ENCODE measurements at regions not wholly inside any gene's neighbourhood (a gene's known extent, or its start where the extent isn't known, plus 50 kb on each side); places are given as distances from the start of the nearest gene placed in this dataset.

DNA sequence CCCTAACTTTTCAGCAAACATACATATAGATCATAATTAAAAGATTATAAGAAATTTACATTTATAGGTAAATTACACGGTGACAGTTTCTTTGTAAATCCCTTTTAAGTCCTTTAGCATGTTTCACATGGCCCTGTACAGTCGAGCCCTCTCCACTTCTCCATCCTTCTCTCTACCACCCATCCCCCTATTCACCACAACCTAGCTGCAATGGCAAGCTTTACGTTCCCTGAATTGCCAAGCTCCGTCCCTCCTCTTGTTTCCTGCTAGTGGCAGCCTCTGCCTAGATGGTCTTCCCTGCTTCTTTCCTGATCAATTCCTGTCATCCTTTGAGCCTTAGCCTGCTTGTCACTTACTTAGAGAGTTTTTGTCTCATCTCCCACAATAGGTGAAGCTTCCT lies 116.2 kb downstream of the TMA16 start:
- no peak for TF ChIP-seq RAD21 (conservative IDR thresholded peaks at IDR 0.05)
- TF ChIP-seq, protein P1, sequence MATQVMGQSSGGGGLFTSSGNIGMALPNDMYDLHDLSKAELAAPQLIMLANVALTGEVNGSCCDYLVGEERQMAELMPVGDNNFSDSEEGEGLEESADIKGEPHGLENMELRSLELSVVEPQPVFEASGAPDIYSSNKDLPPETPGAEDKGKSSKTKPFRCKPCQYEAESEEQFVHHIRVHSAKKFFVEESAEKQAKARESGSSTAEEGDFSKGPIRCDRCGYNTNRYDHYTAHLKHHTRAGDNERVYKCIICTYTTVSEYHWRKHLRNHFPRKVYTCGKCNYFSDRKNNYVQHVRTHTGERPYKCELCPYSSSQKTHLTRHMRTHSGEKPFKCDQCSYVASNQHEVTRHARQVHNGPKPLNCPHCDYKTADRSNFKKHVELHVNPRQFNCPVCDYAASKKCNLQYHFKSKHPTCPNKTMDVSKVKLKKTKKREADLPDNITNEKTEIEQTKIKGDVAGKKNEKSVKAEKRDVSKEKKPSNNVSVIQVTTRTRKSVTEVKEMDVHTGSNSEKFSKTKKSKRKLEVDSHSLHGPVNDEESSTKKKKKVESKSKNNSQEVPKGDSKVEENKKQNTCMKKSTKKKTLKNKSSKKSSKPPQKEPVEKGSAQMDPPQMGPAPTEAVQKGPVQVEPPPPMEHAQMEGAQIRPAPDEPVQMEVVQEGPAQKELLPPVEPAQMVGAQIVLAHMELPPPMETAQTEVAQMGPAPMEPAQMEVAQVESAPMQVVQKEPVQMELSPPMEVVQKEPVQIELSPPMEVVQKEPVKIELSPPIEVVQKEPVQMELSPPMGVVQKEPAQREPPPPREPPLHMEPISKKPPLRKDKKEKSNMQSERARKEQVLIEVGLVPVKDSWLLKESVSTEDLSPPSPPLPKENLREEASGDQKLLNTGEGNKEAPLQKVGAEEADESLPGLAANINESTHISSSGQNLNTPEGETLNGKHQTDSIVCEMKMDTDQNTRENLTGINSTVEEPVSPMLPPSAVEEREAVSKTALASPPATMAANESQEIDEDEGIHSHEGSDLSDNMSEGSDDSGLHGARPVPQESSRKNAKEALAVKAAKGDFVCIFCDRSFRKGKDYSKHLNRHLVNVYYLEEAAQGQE (IDR thresholded peaks at IDR 0.05; ENCODE audit: borderline replicate concordance) = no peak
- TF ChIP-seq EZH2 (IDR thresholded peaks at IDR 0.05; ENCODE audit: borderline replicate concordance, insufficient read depth, low read length, poor library complexity, severe bottlenecking) = no peak
- no peak for TF ChIP-seq SMC3 (conservative IDR thresholded peaks at IDR 0.05; ENCODE audit: poor library complexity)
- TF ChIP-seq POLR2AphosphoS5 (IDR thresholded peaks at IDR 0.05) = no peak
- TF ChIP-seq MXI1 (conservative IDR thresholded peaks at IDR 0.05; ENCODE audit: poor library complexity, severe bottlenecking) = no peak
- TF ChIP-seq TAF1 (IDR thresholded peaks at IDR 0.05; ENCODE audit: low read depth) = no peak
- TF ChIP-seq, protein P2, sequence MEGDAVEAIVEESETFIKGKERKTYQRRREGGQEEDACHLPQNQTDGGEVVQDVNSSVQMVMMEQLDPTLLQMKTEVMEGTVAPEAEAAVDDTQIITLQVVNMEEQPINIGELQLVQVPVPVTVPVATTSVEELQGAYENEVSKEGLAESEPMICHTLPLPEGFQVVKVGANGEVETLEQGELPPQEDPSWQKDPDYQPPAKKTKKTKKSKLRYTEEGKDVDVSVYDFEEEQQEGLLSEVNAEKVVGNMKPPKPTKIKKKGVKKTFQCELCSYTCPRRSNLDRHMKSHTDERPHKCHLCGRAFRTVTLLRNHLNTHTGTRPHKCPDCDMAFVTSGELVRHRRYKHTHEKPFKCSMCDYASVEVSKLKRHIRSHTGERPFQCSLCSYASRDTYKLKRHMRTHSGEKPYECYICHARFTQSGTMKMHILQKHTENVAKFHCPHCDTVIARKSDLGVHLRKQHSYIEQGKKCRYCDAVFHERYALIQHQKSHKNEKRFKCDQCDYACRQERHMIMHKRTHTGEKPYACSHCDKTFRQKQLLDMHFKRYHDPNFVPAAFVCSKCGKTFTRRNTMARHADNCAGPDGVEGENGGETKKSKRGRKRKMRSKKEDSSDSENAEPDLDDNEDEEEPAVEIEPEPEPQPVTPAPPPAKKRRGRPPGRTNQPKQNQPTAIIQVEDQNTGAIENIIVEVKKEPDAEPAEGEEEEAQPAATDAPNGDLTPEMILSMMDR (IDR thresholded peaks at IDR 0.05; ENCODE audit: poor library complexity, severe bottlenecking) = no peak
- TF ChIP-seq EP300 (conservative IDR thresholded peaks at IDR 0.05; ENCODE audit: poor library complexity, severe bottlenecking) = no peak
- Histone ChIP-seq H3F3A (ENCODE audit: insufficient read depth, low read length, poor library complexity, severe bottlenecking) (no peaks in the 10 kb centered on the region), H4K20me1 (ENCODE audit: insufficient read depth) (no peaks in the 10 kb centered on the region), H3K9me2 (ENCODE audit: insufficient read depth, low read length) (no peaks in the 10 kb centered on the region), H3K36me3 (ENCODE audit: insufficient read depth, low read length) (no peaks in the 10 kb centered on the region), H2AFZ (ENCODE audit: low read depth, low read length) (no peak overlapping the region), H3K9ac (ENCODE audit: low read length) (no peak overlapping the region), H3K79me2 (replicated peaks; ENCODE audit: insufficient read depth, low read length) (no peaks in the 10 kb centered on the region), H3K27me3 (ENCODE audit: insufficient read depth, low read depth, low read length) (no peaks in the 10 kb centered on the region), H3K27ac (ENCODE audit: low read length) (no peak overlapping the region), H3K9me3 (ENCODE audit: low read length) (peaks cover 3% of the 10 kb centered on the region), H3K4me2 (ENCODE audit: low read length) (no peak overlapping the region), H3K4me3 (ENCODE audit: low read length) (no peak overlapping the region)

DNA sequence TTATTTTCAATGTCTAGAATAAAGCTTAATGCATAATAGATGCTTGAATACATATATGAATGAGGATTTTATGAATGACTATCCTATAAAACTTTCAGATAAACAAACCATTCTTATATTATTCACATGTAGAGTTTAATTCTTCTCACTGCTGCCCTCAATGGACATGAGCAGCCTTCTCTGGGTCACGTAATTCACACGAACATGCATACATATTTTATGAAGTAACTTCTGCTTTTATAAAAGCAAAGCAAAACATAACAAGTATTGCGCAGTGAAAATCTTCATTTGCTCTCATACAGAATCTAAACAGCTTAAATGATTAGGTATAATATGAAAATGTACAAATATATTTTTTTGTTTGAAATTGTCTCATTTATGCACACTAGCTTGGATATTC lies 116.7 kb downstream of the TMA16 start:
- Histone ChIP-seq H3K4me2 (ENCODE audit: low read length) (no peak overlapping the region), H3F3A (ENCODE audit: insufficient read depth, low read length, poor library complexity, severe bottlenecking) (no peaks in the 10 kb centered on the region), H3K36me3 (ENCODE audit: insufficient read depth, low read length) (no peaks in the 10 kb centered on the region), H3K27me3 (ENCODE audit: insufficient read depth, low read depth, low read length) (no peaks in the 10 kb centered on the region), H3K9ac (ENCODE audit: low read length) (no peak overlapping the region), H4K20me1 (ENCODE audit: insufficient read depth) (no peaks in the 10 kb centered on the region), H2AFZ (ENCODE audit: low read depth, low read length) (no peak overlapping the region), H3K4me3 (ENCODE audit: low read length) (no peak overlapping the region), H3K27ac (ENCODE audit: low read length) (no peak overlapping the region), H3K9me3 (ENCODE audit: low read length) (peaks cover 3% of the 10 kb centered on the region), H3K9me2 (ENCODE audit: insufficient read depth, low read length) (no peaks in the 10 kb centered on the region), H3K79me2 (replicated peaks; ENCODE audit: insufficient read depth, low read length) (no peaks in the 10 kb centered on the region)
- TF ChIP-seq, protein P1 (IDR thresholded peaks at IDR 0.05; ENCODE audit: borderline replicate concordance) = no peak
- TF ChIP-seq EP300 (conservative IDR thresholded peaks at IDR 0.05; ENCODE audit: poor library complexity, severe bottlenecking) = no peak
- no peak for TF ChIP-seq TAF1 (IDR thresholded peaks at IDR 0.05; ENCODE audit: low read depth)
- TF ChIP-seq, protein P2 (IDR thresholded peaks at IDR 0.05; ENCODE audit: poor library complexity, severe bottlenecking) = no peak
- TF ChIP-seq SMC3 (conservative IDR thresholded peaks at IDR 0.05; ENCODE audit: poor library complexity) = no peak
- TF ChIP-seq EZH2 (IDR thresholded peaks at IDR 0.05; ENCODE audit: borderline replicate concordance, insufficient read depth, low read length, poor library complexity, severe bottlenecking) = no peak
- TF ChIP-seq POLR2AphosphoS5 (IDR thresholded peaks at IDR 0.05) = no peak
- no peak for TF ChIP-seq RAD21 (conservative IDR thresholded peaks at IDR 0.05)
- TF ChIP-seq MXI1 (conservative IDR thresholded peaks at IDR 0.05; ENCODE audit: poor library complexity, severe bottlenecking) = no peak
